HG03521 (cell line): ENCODE measurements at regions not wholly inside any gene's neighbourhood (a gene's known extent, or its start where the extent isn't known, plus 50 kb on each side); places are given as distances from the start of the nearest gene placed in this dataset.
"Not testable (repeated sequence)": the region's sequence is repeated elsewhere in the genome, so short reads cannot be mapped to it uniquely, and the experiment has no call there.

Experiments
- ATAC-seq: cut with Tn5 transposase; IDR thresholded peaks from one replicate; pipeline ENCODE4 v1.9.1; 2021; ENCODE audit warnings: mild to moderate bottlenecking, moderate library complexity; ENCODE audit not compliant: unreplicated experiment

GRCh38 chr2:188787021-188787657 lies 187.0 kb upstream of the COL3A1 start:
- no peak for ATAC-seq

- no peak for ATAC-seq
Measured at GRCh38 chr2:188787658-188788240, 186.4 kb upstream of the COL3A1 start.

DNA sequence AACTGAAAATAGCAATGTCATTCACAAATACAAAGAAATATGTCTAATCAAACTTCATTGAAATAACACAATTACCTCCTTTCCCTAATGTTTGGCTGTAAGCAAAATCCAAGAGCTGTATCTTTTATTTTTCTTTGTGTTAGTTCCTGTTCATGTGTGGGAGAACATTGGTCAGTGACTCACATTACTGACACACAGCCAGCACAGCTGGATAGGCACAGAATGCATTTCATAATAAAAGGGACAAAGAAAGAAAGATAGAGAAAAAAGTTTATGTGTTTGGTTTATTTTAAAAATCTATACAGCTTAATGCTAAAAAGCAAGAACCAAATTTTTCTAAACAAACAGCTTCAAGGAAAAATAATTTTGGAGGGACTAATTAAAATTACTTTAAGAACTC lies 185.6 kb upstream of the COL3A1 start:
- ATAC-seq: no peak

DNA sequence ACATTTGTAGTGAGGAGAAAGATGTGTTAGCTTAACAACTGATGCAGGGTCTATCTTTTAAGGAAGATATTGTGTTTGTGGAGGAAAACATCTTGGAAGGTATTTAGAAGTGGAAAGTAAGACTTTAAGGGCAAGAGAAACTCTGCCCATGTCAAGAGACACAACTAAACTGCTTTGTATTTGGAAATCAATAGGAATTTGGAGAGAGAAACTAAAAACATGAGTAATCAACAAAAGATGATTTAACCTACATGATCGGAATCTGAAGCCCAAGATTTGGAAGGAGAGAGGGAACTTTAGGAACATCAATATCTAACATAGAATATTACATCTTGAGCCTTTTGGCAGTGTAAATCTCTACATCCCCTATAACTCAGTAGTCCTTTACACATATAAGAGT lies 184.2 kb upstream of the COL3A1 start:
- ATAC-seq: no peak

GRCh38 chr2:188794453-188794852 lies 179.7 kb upstream of the COL3A1 start:
- not testable (repeated sequence) for ATAC-seq

DNA sequence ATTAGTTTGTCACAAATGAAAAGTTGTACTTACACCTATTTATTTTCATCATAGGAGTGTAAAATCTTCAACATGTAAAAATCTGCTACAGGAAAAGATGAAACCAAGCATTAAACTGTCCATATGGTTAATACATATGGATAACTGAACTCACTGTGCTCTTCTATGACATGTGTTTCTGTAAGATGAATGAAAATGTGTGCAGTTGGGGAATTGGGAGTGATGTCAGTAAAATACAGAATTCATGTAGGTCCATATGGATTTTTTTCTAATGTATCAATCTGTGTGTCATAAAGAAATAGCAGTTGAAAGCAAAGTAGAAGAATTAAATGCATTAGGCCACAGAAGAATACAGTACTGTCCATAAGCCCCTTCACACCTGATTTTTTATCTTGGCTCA lies 178.4 kb upstream of the COL3A1 start:
- ATAC-seq: no peak

GRCh38 chr2:188797371-188797770 lies 176.8 kb upstream of the COL3A1 start:
- ATAC-seq: no peak

GRCh38 chr2:188798159-188798558 lies 176.0 kb upstream of the COL3A1 start:
- no peak for ATAC-seq

GRCh38 chr2:188805219-188805618 lies 169.0 kb upstream of the COL3A1 start:
- ATAC-seq: no peak

GRCh38 chr2:188808947-188809355 lies 165.2 kb upstream of the COL3A1 start:
- ATAC-seq: no peak

DNA sequence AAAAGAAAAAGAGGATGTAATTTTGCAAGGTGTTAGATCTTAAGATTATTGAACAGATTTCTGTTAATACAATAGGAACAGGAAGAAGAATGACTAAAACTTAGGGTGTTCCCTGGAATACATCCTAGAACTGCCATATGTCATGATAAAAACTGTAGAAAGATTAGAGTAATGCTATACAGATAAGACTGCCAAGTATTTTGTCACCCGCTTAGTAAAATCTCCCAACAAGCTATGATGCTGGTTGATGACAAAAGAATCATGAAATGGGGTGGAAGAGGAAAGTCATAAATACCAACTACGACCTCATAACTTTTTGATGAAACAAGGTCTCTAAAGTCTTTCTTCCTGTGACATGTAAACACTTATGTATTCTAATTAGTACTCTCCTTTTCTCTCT lies 163.6 kb upstream of the COL3A1 start:
- no peak for ATAC-seq

GRCh38 chr2:188811522-188811921 lies 162.7 kb upstream of the COL3A1 start:
- no peak for ATAC-seq

- no peak for ATAC-seq
Measured at GRCh38 chr2:188813315-188813714, 160.9 kb upstream of the COL3A1 start.

GRCh38 chr2:188813857-188814256 lies 160.3 kb upstream of the COL3A1 start:
- ATAC-seq: no peak

GRCh38 chr2:188819011-188819410 lies 155.2 kb upstream of the COL3A1 start:
- no peak for ATAC-seq

DNA sequence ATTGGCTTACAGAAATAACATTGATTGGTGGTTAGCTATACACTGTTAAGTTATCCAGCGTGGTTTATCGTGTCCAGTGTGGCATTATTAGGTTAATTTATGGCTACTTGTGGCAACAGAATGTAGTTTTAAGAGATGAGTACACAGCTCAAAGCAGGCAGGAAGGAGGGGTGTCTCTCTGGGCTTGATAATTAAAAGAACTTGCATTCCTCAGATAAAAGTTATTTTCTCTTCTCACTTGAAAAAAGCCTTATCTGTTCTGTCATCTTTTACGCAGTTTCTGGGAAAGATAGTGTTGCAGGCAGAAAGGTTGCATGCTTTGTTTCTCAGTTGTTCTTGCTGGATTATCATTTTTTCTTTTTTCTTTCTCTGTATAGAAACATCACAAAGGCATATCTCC lies 154.4 kb upstream of the COL3A1 start:
- ATAC-seq: no peak

DNA sequence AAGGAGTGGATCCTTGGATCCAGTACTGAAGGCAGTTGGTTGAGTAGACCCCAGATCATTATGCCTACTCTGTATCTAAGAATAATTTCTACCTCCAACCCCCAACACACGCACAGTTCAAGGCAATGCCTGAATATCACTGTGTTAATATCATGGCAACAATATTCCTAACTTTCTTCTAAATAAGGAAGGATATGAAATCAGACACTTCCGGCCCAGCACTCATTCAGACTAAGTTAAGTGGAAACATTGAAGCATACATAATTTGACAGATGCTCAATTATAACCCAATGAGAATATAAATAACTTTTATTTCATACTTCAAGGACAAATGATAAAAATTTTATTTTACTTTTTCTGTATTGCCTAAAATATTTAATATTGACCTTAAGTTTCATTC lies 153.6 kb upstream of the COL3A1 start:
- no peak for ATAC-seq

GRCh38 chr2:188824125-188824524 lies 150.0 kb upstream of the COL3A1 start:
- ATAC-seq: no peak

- ATAC-seq: no peak
Measured at GRCh38 chr2:188833331-188833730, 140.8 kb upstream of the COL3A1 start.

DNA sequence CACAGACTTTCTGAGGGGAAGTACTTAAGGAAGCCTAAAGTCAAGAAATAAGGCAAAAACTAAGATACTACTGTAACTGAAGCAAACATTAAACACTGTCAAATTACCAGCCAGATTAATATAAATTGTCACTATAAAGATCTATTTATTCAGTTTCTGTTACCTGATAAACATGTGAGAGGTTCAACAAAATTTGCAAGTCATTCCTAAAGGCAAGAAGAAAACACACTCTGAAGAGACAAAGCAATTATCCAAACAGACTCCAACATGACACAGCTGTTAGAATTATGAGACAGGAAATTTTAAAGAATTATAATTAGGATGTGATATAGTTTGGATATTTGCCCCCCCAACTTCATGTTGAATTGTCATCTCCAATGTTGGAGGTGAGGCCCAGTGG lies 140.4 kb upstream of the COL3A1 start:
- no peak for ATAC-seq

GRCh38 chr2:188835006-188835405 lies 139.2 kb upstream of the COL3A1 start:
- ATAC-seq: no peak

GRCh38 chr2:188835821-188836220 lies 138.4 kb upstream of the COL3A1 start:
- no peak for ATAC-seq

DNA sequence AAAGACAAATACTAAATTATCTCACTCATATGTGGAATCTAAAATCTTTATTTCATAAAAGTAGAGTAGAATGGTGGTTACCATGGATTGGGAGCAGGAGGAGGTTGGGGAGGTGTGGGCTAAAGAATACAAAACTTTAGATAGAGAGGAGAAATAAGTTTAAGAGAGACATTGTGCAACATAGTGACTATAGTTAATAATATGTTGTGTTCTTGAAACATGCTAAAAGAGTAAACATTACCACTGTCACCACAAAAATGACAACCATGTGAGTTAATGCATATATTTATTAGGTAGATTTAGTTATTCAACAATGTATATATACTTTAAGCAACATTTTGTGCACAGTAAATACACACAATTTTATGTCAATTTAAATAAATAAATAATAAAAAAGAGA lies 128.5 kb upstream of the COL3A1 start:
- no peak for ATAC-seq
